Stomach (tissue), 8 donors: ENCODE measurements at regions not wholly inside any gene's neighbourhood (a gene's known extent, or its start where the extent isn't known, plus 50 kb on each side); places are given as distances from the start of the nearest gene placed in this dataset.

Experiments used
- DNase-seq, 2 donors: peaks; one replicate each; pipeline versions ENCODE4 v3.0.0 to v3.0.0-alpha.2; 2013 to 2019
- H3K27ac ChIP-seq, 5 donors: fragments of 200-600 bp in 4 of 5; sonication (generic) in 4 of 5; one replicate each; pipeline ENCODE4 v1.5.1; 2013 to 2019; ENCODE audit warnings: mild to moderate bottlenecking in 1 of 5, moderate library complexity in 1 of 5
- H3K27me3 ChIP-seq, 3 donors: fragments of 200-600 bp; sonication (generic); one replicate each; pipeline ENCODE4 v1.5.1; 2017 to 2019; ENCODE audit warnings: mixed run types in 1 of 3
- H3K36me3 ChIP-seq, 4 donors: fragments of 200-600 bp; sonication (generic); 1 replicate in 3 of 4; 2 replicates in 1 of 4; pipeline ENCODE4 v1.5.1; 2016 to 2019
- H3K4me1 ChIP-seq, 4 donors: fragments of 200-600 bp; sonication (generic); one replicate each; pipeline ENCODE4 v1.5.1; 2016 to 2019
- H3K4me3 ChIP-seq, 4 donors: fragments of 200-600 bp; sonication (generic) in 3 of 4; one replicate each; pipeline ENCODE4 v1.5.1; 2016 to 2019; ENCODE audit warnings: mild to moderate bottlenecking in 1 of 4
- H3K9me3 ChIP-seq, 4 donors: fragments of 200-600 bp; sonication (generic); one replicate each; pipeline ENCODE4 v1.5.1; 2016 to 2019
- CTCF ChIP-seq, 7 experiments: fragments of 450-650 bp in 4 of 7; fragments of 200-600 bp in 3 of 7; sonication (generic) in 3 of 7; IDR thresholded peaks; one replicate each; pipeline ENCODE4 v1.5.1; 2016 to 2019; ENCODE audit warnings: antibody characterized with exemption in 7 of 7, control low read depth in 2 of 7, mild to moderate bottlenecking in 1 of 7
- EP300 ChIP-seq: sonication (generic); formaldehyde crosslinking; IDR thresholded peaks from one replicate; pipeline ENCODE4 v1.6.1; 2017; ENCODE audit warnings: antibody characterized with exemption
- POLR2A ChIP-seq, 4 donors: fragments of 450-650 bp; IDR thresholded peaks; one replicate each; pipeline ENCODE4 v1.6.1; 2016; ENCODE audit warnings: antibody characterized with exemption in 4 of 4, control low read depth in 2 of 4, mild to moderate bottlenecking in 1 of 4, moderate library complexity in 1 of 4
- POLR2AphosphoS5 ChIP-seq, 3 donors: sonication (generic); formaldehyde crosslinking; IDR thresholded peaks; one replicate each; pipeline ENCODE4 v1.6.1; 2016; ENCODE audit warnings: antibody characterized with exemption in 3 of 3
- WGBS, 5 donors: extraction: QIAGEN DNeasy Blood & Tissue Kit in 3 of 5; methylation state at CpG; one replicate each; pipeline versions ENCODE4 v1.1.5 to v1.1.7; 2013 to 2018; 5-methylcytosine and 5-hydroxymethylcytosine counted together
- intact Hi-C: fragments of 100-400 bp; cut with DNase I; formaldehyde crosslinking; loops from one replicate; pipeline ENCODE4 v1.15.1; 2023; ENCODE audit warnings: low total_unique reads
- donor health status: healthy with polysubstance abuse.
- donor health status: Bipolar disorder and iron deficiency.
- donor health status: healthy.

DNA sequence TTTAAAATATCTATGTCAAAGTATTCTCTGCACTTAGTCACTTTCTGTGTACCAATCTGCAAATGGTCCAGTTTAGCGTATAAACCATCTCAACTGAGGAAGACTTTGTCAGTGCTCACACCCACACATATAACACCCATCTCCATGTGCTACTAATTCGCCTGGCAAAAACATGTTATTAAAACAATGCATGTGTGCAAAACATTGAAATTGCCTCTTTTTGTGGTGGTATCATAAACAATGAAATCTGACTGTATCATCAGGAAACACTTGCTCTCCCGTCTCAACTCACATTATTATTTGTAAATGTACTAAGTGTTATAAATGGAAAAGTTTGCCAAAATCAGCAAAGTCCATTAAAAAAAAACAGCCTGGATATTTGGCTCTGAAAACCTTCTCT lies 105.9 kb upstream of the FOXC1 start:
- Histone ChIP-seq H3K27ac (no peak overlapping the region), H3K27me3 (peaks cover 0 to 13% (median 0%) of the 10 kb centered on the region in 3 donors), H3K4me1 (no peaks in the 10 kb centered on the region), H3K9me3 (no peaks in the 10 kb centered on the region), H3K36me3 (no peaks in the 10 kb centered on the region), H3K4me3 (no peak overlapping the region)
- no peak for TF ChIP-seq POLR2A (IDR thresholded peaks at IDR 0.05)
- TF ChIP-seq POLR2AphosphoS5 (IDR thresholded peaks at IDR 0.05), result no peak
- no peak for TF ChIP-seq CTCF (IDR thresholded peaks at IDR 0.05)
- no peak for TF ChIP-seq EP300
- intact Hi-C loops, result no loop called here
- DNase-seq, result no peak
- WGBS, 5 donors, result 28 to 66% (median 55%) methylated on average over 3 of the region's 3 CpGs

- Histone ChIP-seq H3K4me1 (no peaks in the 10 kb centered on the region), H3K27ac (no peak overlapping the region), H3K4me3 (no peak overlapping the region), H3K27me3 (peaks cover 0 to 13% (median 0%) of the 10 kb centered on the region in 3 donors), H3K9me3 (no peaks in the 10 kb centered on the region), H3K36me3 (no peaks in the 10 kb centered on the region)
- intact Hi-C loops, result no loop called here
- no peak for DNase-seq
- TF ChIP-seq POLR2AphosphoS5 (IDR thresholded peaks at IDR 0.05) (no peak), POLR2A (IDR thresholded peaks at IDR 0.05) (no peak), CTCF (IDR thresholded peaks at IDR 0.05) (no peak)
- 65 to 73% (median 67%) methylated on average over 10 of the region's 10 CpGs for WGBS, 5 donors
These were observed 105.2 kb upstream of the FOXC1 start for GRCh38 chr6:1504465-1504864.

GRCh38 chr6:1507251-1507650 lies 102.5 kb upstream of the FOXC1 start:
- H3K27ac ChIP-seq, result no peak overlapping the region
- WGBS, 5 donors, result 69 to 91% (median 85%) methylated on average over 3 to 6 of the region's 6 CpGs
- H3K9me3 ChIP-seq, result peaks cover 0 to 5% (median 0%) of the 10 kb centered on the region in 4 donors
- intact Hi-C loops, result no loop called here
- TF ChIP-seq CTCF (IDR thresholded peaks at IDR 0.05) (no peak), POLR2A (IDR thresholded peaks at IDR 0.05) (no peak), POLR2AphosphoS5 (IDR thresholded peaks at IDR 0.05) (no peak), EP300 (no peak)
- no peak for DNase-seq
- H3K27me3 ChIP-seq, result peaks cover 0 to 14% (median 0%) of the 10 kb centered on the region in 3 donors
- H3K36me3 ChIP-seq, result no peaks in the 10 kb centered on the region
- H3K4me3 ChIP-seq, result no peak overlapping the region
- no peaks in the 10 kb centered on the region for H3K4me1 ChIP-seq

- no peak for DNase-seq
- Histone ChIP-seq H3K36me3 (no peaks in the 10 kb centered on the region), H3K4me3 (no peak overlapping the region), H3K4me1 (no peaks in the 10 kb centered on the region), H3K27me3 (peaks cover 0 to 17% (median 0%) of the 10 kb centered on the region in 3 donors), H3K27ac (no peak overlapping the region), H3K9me3 (peaks cover 0 to 5% (median 0%) of the 10 kb centered on the region in 4 donors)
- 66 to 76% (median 73%) methylated on average over 4 of the region's 4 CpGs for WGBS, 5 donors
- intact Hi-C loops, result no loop called here
- TF ChIP-seq CTCF (IDR thresholded peaks at IDR 0.05), result no peak
These were observed 100.5 kb upstream of the FOXC1 start for GRCh38 chr6:1509241-1509640.
